Panc1 (cell line): ENCODE measurements at regions not wholly inside any gene's neighbourhood (a gene's known extent, or its start where the extent isn't known, plus 50 kb on each side); places are given as distances from the start of the nearest gene placed in this dataset.

Source experiments
- ATAC-seq: fragments of 200-7000 bp; cut with Tn5 transposase; 2 replicates; pipeline ENCODE4 v1.9.1; 2020; ENCODE audit warnings: mild to moderate bottlenecking, moderate library complexity
- BruUV-seq: library from RNA; stranded (reverse); fragments of 400-500 nt; replicated peaks from 2 replicates; lab custom pipeline; 2021; lab: Mats Ljungman, UMichigan
- CTCF ChIA-PET: fragments of 300-600 bp; sonication (Branson Sonifier 250); formaldehyde crosslinking; loops from one replicate; lab custom pipeline; 2022; ENCODE audit warnings: antibody characterized with exemption; lab: Charles Lee
- POLR2A ChIA-PET: fragments of 300-600 bp; sonication (Branson Sonifier 250); formaldehyde crosslinking; loops from one replicate; lab custom pipeline; 2022; ENCODE audit warnings: antibody characterized with exemption; lab: Charles Lee
- DNase-seq: peaks from one replicate; pipeline ENCODE4 v3.0.0-alpha.2; 2010; ENCODE audit warnings: low read depth, low spot score
- H3K27ac ChIP-seq: 2 replicates; pipeline ENCODE4 v1.5.1; 2011; ENCODE audit warnings: mild to moderate bottlenecking, low read length, inconsistent platforms
- H3K27me3 ChIP-seq: fragments of 200-500 bp; sonication (Bioruptor generic); 2 replicates; pipeline ENCODE4 v1.6.0; 2014; ENCODE audit warnings: low read length, inconsistent platforms; ENCODE audit not compliant: control insufficient read depth, insufficient read depth
- H3K36me3 ChIP-seq: fragments of 200-500 bp; sonication (Bioruptor generic); 2 replicates; pipeline ENCODE4 v1.5.1; 2014; ENCODE audit warnings: inconsistent platforms, mild to moderate bottlenecking, low read length, moderate library complexity; ENCODE audit not compliant: control insufficient read depth, insufficient read depth
- H3K4me1 ChIP-seq: 2 replicates; pipeline ENCODE4 v1.5.1; 2011; ENCODE audit warnings: inconsistent platforms, mild to moderate bottlenecking, low read length, moderate library complexity; ENCODE audit not compliant: control insufficient read depth, insufficient read depth
- H3K4me3 ChIP-seq, 2 experiments: 2 replicates each; pipeline ENCODE4 v1.5.1; 2011 to 2012; ENCODE audit warnings: low read depth in 2 of 2, low read length in 2 of 2, mild to moderate bottlenecking in 2 of 2, inconsistent platforms in 1 of 2, moderate library complexity in 1 of 2
- H3K9me3 ChIP-seq: fragments of 200-500 bp; sonication (Bioruptor generic); 2 replicates; pipeline ENCODE4 v1.5.1; 2014; ENCODE audit warnings: low read depth, mild to moderate bottlenecking, inconsistent platforms, low read length, moderate library complexity; ENCODE audit not compliant: control insufficient read depth, insufficient read depth
- CTCF ChIP-seq: fragments of 450-650 bp; IDR thresholded peaks from 2 replicates; pipeline ENCODE4 v1.5.1; 2017; ENCODE audit warnings: mild to moderate bottlenecking
- POLR2AphosphoS5 ChIP-seq: IDR thresholded peaks from 2 replicates; pipeline ENCODE4 v1.6.1; 2012; ENCODE audit warnings: mild to moderate bottlenecking, low read depth, low read length, moderate library complexity
- REST ChIP-seq, 2 experiments: IDR thresholded peaks; 2 replicates each; pipeline ENCODE4 v1.6.1; 2011 to 2012; ENCODE audit warnings: low read depth in 2 of 2, control low read depth in 1 of 2, low read length in 1 of 2, mild to moderate bottlenecking in 1 of 2, moderate library complexity in 1 of 2; ENCODE audit not compliant: insufficient read depth in 1 of 2
- SIN3A ChIP-seq: IDR thresholded peaks from 2 replicates; pipeline ENCODE4 v1.6.1; 2012; ENCODE audit warnings: low read depth, mild to moderate bottlenecking, low read length, moderate library complexity, borderline replicate concordance; ENCODE audit not compliant: insufficient read depth
- TCF7L2 ChIP-seq: IDR thresholded peaks from 2 replicates; pipeline ENCODE4 v1.6.1; 2011; ENCODE audit warnings: mild to moderate bottlenecking, low read depth, low read length, inconsistent platforms
- in situ Hi-C: cut with HindIII; loops from 2 replicates; pipeline ENCODE4 v1.10.0; 2016; ENCODE audit warnings: low sequenced_read_pairs, low pct_unique_long_range_greater_than_20kb
- intact Hi-C: fragments of 100-400 bp; cut with micrococcal nuclease; formaldehyde crosslinking; loops from one replicate; pipeline ENCODE4 v1.10.0; 2022; ENCODE audit not compliant: unreplicated experiment

GRCh38 chrX:42585842-42586621 is 191.9 kb downstream of the PPP1R2C start:
- no peak for DNase-seq
- Histone ChIP-seq H3K27ac (no peak overlapping the region), H3K9me3 (no peaks in the 10 kb centered on the region), H3K27me3 (no peaks in the 10 kb centered on the region), H3K4me1 (no peaks in the 10 kb centered on the region), H3K36me3 (no peaks in the 10 kb centered on the region), H3K4me3 (no peak overlapping the region)
- ATAC-seq: no peak
- no TSS peak for BruUV-seq
- no peak for TF ChIP-seq REST (IDR thresholded peaks at IDR 0.05; ENCODE audit: insufficient read depth in 1 of 2, low read depth in 2 of 2, low read length in 1 of 2)
- TF ChIP-seq POLR2AphosphoS5: no peak
- TF ChIP-seq SIN3A: no peak
- no peak for TF ChIP-seq CTCF
- no peak for TF ChIP-seq TCF7L2
- in situ Hi-C loops: no loop called here
- intact Hi-C loops: no loop called here
- ChIA-PET CTCF (no interaction called here), POLR2A (no interaction called here)

- no peak overlapping the region for H3K27ac ChIP-seq
- no peaks in the 10 kb centered on the region for H3K9me3 ChIP-seq
- POLR2A ChIA-PET: no interaction called here
- H3K4me1 ChIP-seq: no peaks in the 10 kb centered on the region
- in situ Hi-C loops (no loop called here), intact Hi-C loops (no loop called here)
- H3K4me3 ChIP-seq: no peak overlapping the region
- no peaks in the 10 kb centered on the region for H3K27me3 ChIP-seq
- BruUV-seq: no TSS peak
- TF ChIP-seq SIN3A (no peak), REST (IDR thresholded peaks at IDR 0.05; ENCODE audit: insufficient read depth in 1 of 2, low read depth in 2 of 2, low read length in 1 of 2) (no peak), TCF7L2 (no peak), CTCF (no peak)
- ATAC-seq (no peak), DNase-seq (no peak)
- H3K36me3 ChIP-seq: no peaks in the 10 kb centered on the region
- CTCF ChIA-PET: no interaction called here
Observed at GRCh38 chrX:42577936-42578470, 200.0 kb downstream of the PPP1R2C start.
